Esophagus muscularis mucosa (tissue), 4 donors: ENCODE measurements at regions not wholly inside any gene's neighbourhood (a gene's known extent, or its start where the extent isn't known, plus 50 kb on each side); places are given as distances from the start of the nearest gene placed in this dataset.

Experiments
- DNase-seq: peaks from one replicate; pipeline ENCODE4 v3.0.0-alpha.2; 2017; ENCODE audit errors: extremely low spot score
- H3K27ac ChIP-seq, 4 donors: fragments of 200-600 bp; sonication (generic); replicated peaks in 1 of 4; 1 replicate in 3 of 4; 2 replicates in 1 of 4; pipeline ENCODE4 v1.5.1; 2016 to 2019; ENCODE audit warnings: mild to moderate bottlenecking in 1 of 4
- H3K27me3 ChIP-seq, 4 donors: fragments of 200-600 bp; sonication (generic); one replicate each; pipeline versions ENCODE4 v1.5.1 to v1.6.0; 2016 to 2019
- H3K36me3 ChIP-seq, 4 donors: fragments of 200-600 bp; sonication (generic); one replicate each; pipeline ENCODE4 v1.5.1; 2016 to 2019
- H3K4me1 ChIP-seq, 4 donors: fragments of 200-600 bp; sonication (generic); one replicate each; pipeline ENCODE4 v1.5.1; 2016 to 2019
- H3K4me3 ChIP-seq, 4 donors: fragments of 200-600 bp; sonication (generic); 1 replicate in 2 of 4; 2 replicates in 2 of 4; pipeline ENCODE4 v1.5.1; 2016 to 2019; ENCODE audit warnings: mild to moderate bottlenecking in 4 of 4, moderate library complexity in 1 of 4
- H3K9me3 ChIP-seq, 4 donors: fragments of 200-600 bp; sonication (generic); 1 replicate in 3 of 4; 2 replicates in 1 of 4; pipeline ENCODE4 v1.5.1; 2016 to 2019
- CTCF ChIP-seq, 3 experiments: fragments of 200-600 bp in 2 of 3; fragments of 450-650 bp in 1 of 3; sonication (generic) in 2 of 3; IDR thresholded peaks; one replicate each; pipeline ENCODE4 v1.5.1; 2017 to 2019; ENCODE audit warnings: antibody characterized with exemption in 3 of 3, mild to moderate bottlenecking in 2 of 3, moderate library complexity in 1 of 3
- EP300 ChIP-seq: sonication (generic); formaldehyde crosslinking; IDR thresholded peaks from one replicate; pipeline ENCODE4 v1.6.1; 2017; ENCODE audit warnings: antibody characterized with exemption
- POLR2A ChIP-seq: fragments of 450-650 bp; IDR thresholded peaks from one replicate; pipeline ENCODE4 v1.6.1; 2017; ENCODE audit warnings: antibody characterized with exemption, moderate library complexity, mild to moderate bottlenecking, low read depth
- POLR2AphosphoS5 ChIP-seq, 2 donors: sonication (generic); formaldehyde crosslinking; IDR thresholded peaks; one replicate each; pipeline ENCODE4 v1.6.1; 2017; ENCODE audit warnings: antibody characterized with exemption in 2 of 2
- WGBS: methylation state at CpG from one replicate; pipeline ENCODE4 v1.1.5; 2018; 5-methylcytosine and 5-hydroxymethylcytosine counted together
- intact Hi-C: fragments of 100-400 bp; cut with DNase I; formaldehyde crosslinking; loops from one replicate; pipeline ENCODE4 v1.15.1; 2023

GRCh38 chr21:27104846-27105431 is 138.1 kb upstream of the ADAMTS5 start:
- Histone ChIP-seq H3K9me3 (no peaks in the 10 kb centered on the region), H3K4me3 (no peak overlapping the region), H3K36me3 (no peaks in the 10 kb centered on the region), H3K27ac (no peak overlapping the region), H3K27me3 (no peaks in the 10 kb centered on the region), H3K4me1 (peaks cover 0 to 13% (median 4%) of the 10 kb centered on the region in 4 donors)
- intact Hi-C loops: no loop called here
- no peak for DNase-seq
- no peak for TF ChIP-seq EP300
- no peak for TF ChIP-seq CTCF (IDR thresholded peaks at IDR 0.05)
- TF ChIP-seq POLR2A: no peak
- no peak for TF ChIP-seq POLR2AphosphoS5 (IDR thresholded peaks at IDR 0.05)
- 44% methylated on average over 5 of the region's 5 CpGs for WGBS

GRCh38 chr21:27103768-27104167 is 136.9 kb upstream of the ADAMTS5 start:
- TF ChIP-seq POLR2AphosphoS5 (IDR thresholded peaks at IDR 0.05) (no peak), CTCF (IDR thresholded peaks at IDR 0.05) (no peak), POLR2A (no peak), EP300 (no peak)
- H3K36me3 ChIP-seq: no peaks in the 10 kb centered on the region
- H3K4me1 ChIP-seq: peaks cover 0 to 7% (median 4%) of the 10 kb centered on the region in 4 donors
- H3K4me3 ChIP-seq: no peak overlapping the region
- intact Hi-C loops: no loop called here
- peaks cover 0 to 3% (median 0%) of the 10 kb centered on the region in 4 donors for H3K9me3 ChIP-seq
- no peak for DNase-seq
- no peak overlapping the region for H3K27ac ChIP-seq
- no peaks in the 10 kb centered on the region for H3K27me3 ChIP-seq

GRCh38 chr21:27101523-27101922 is 134.6 kb upstream of the ADAMTS5 start:
- no peak for TF ChIP-seq CTCF (IDR thresholded peaks at IDR 0.05)
- no peak for TF ChIP-seq EP300
- no peak for TF ChIP-seq POLR2A
- no peak for TF ChIP-seq POLR2AphosphoS5 (IDR thresholded peaks at IDR 0.05)
- DNase-seq: no peak
- Histone ChIP-seq H3K9me3 (peaks cover 0 to 3% (median 0%) of the 10 kb centered on the region in 4 donors), H3K4me1 (no peaks in the 10 kb centered on the region), H3K4me3 (no peak overlapping the region), H3K36me3 (no peaks in the 10 kb centered on the region), H3K27me3 (no peaks in the 10 kb centered on the region), H3K27ac (no peak overlapping the region)
- intact Hi-C loops: no loop called here
- WGBS: 78% methylated on average over 1 of the region's 1 CpG

GRCh38 chr21:27094184-27094948 is 127.5 kb upstream of the ADAMTS5 start:
- Histone ChIP-seq H3K4me3 (no peak overlapping the region), H3K27ac (no peak overlapping the region), H3K4me1 (peaks cover 0 to 11% (median 9%) of the 10 kb centered on the region in 4 donors), H3K36me3 (no peaks in the 10 kb centered on the region), H3K9me3 (peaks cover 0 to 3% (median 0%) of the 10 kb centered on the region in 4 donors), H3K27me3 (no peaks in the 10 kb centered on the region)
- TF ChIP-seq EP300: no peak
- WGBS: 86% methylated on average over 5 of the region's 5 CpGs
- intact Hi-C loops: no loop called here
- DNase-seq: no peak

GRCh38 chr21:27086630-27087029 is 119.7 kb upstream of the ADAMTS5 start:
- intact Hi-C loops: no loop called here
- 91% methylated on average over 2 of the region's 2 CpGs for WGBS

More at GRCh38 chr21:27086630-27087029, 119.7 kb upstream of the ADAMTS5 start:
- H3K27me3 ChIP-seq: no peaks in the 10 kb centered on the region
- DNase-seq: no peak
- no peaks in the 10 kb centered on the region for H3K36me3 ChIP-seq
- H3K4me3 ChIP-seq: no peak overlapping the region
- peaks cover 0 to 24% (median 15%) of the 10 kb centered on the region in 4 donors for H3K4me1 ChIP-seq
- no peaks in the 10 kb centered on the region for H3K9me3 ChIP-seq
- H3K27ac ChIP-seq: no peak overlapping the region
- TF ChIP-seq EP300 (no peak), CTCF (IDR thresholded peaks at IDR 0.05) (no peak)
